HCT116 (cell line): ENCODE measurements at regions not wholly inside any gene's neighbourhood (a gene's known extent, or its start where the extent isn't known, plus 50 kb on each side); places are given as distances from the start of the nearest gene placed in this dataset.

ENCODE experiments used
- ATAC-seq: fragments of 200-7000 bp; cut with Tn5 transposase; 2 replicates; pipeline ENCODE4 v1.9.1; 2020; ENCODE audit warnings: mild to moderate bottlenecking, moderate library complexity
- BruUV-seq: library from RNA; stranded (reverse); fragments of 400-500 nt; replicated peaks from 2 replicates; lab custom pipeline; 2021; lab: Mats Ljungman, UMichigan
- CTCF ChIA-PET: fragments of 300-600 bp; sonication (Branson Sonifier 250); formaldehyde crosslinking; loops from one replicate; lab custom pipeline; 2021; ENCODE audit warnings: antibody characterized with exemption; lab: Charles Lee
- POLR2A ChIA-PET: fragments of 300-600, 350-600 bp; sonication (Branson Sonifier 250); formaldehyde crosslinking; loops from one replicate; lab custom pipeline; 2021; ENCODE audit warnings: antibody characterized with exemption; lab: Charles Lee
- RAD21 ChIA-PET, 2 experiments: fragments of 300-600 bp; sonication (Branson Sonifier 250); formaldehyde crosslinking; loops; one replicate each; lab custom pipeline; 2023; ENCODE audit warnings: low total read pairs in 2 of 2; ENCODE audit not compliant: uncharacterized antibody in 2 of 2, unreplicated experiment in 2 of 2, low non-redundant PET in 1 of 2; lab: Charles Lee
- DNase-seq: peaks from one replicate; pipeline ENCODE4 v3.0.0-alpha.2; 2010; ENCODE audit warnings: low read depth, low spot score
- H2AFZ ChIP-seq: fragments of 200-600 bp; shearing (Covaris generic), sonication (generic); 2 replicates; pipeline ENCODE4 v1.6.1; 2017; ENCODE audit warnings: low read depth, mixed run types, mixed read lengths, antibody characterized with exemption, low read length; ENCODE audit not compliant: poor library complexity, severe bottlenecking
- H3K27ac ChIP-seq: 2 replicates; pipeline ENCODE4 v1.5.1; 2012; ENCODE audit warnings: low read depth, low read length
- H3K27me3 ChIP-seq: fragments of 200-600 bp; sonication (generic); 2 replicates; pipeline ENCODE4 v1.6.1; 2016; ENCODE audit warnings: mixed run types, low read length, mixed read lengths; ENCODE audit not compliant: insufficient read depth
- H3K36me3 ChIP-seq, 2 experiments: fragments of 200-500 bp in 1 of 2; fragments of 200-600 bp in 1 of 2; sonication (Bioruptor generic) in 1 of 2; sonication (generic) in 1 of 2; 2 replicates each; pipeline versions ENCODE4 v1.5.1 to v1.6.1; 2014 to 2016; ENCODE audit warnings: low read length in 2 of 2, inconsistent platforms in 1 of 2, mixed read lengths in 1 of 2, mixed run types in 1 of 2; ENCODE audit not compliant: insufficient read depth in 2 of 2, control insufficient read depth in 1 of 2
- H3K4me1 ChIP-seq, 2 experiments: fragments of 200-600 bp in 1 of 2; sonication (generic) in 1 of 2; 2 replicates each; pipeline versions ENCODE4 v1.5.1 to v1.6.1; 2012 to 2017; ENCODE audit warnings: low read length in 2 of 2, inconsistent platforms in 1 of 2, mild to moderate bottlenecking in 1 of 2, mixed read lengths in 1 of 2, mixed run types in 1 of 2, moderate library complexity in 1 of 2; ENCODE audit not compliant: insufficient read depth in 2 of 2, control insufficient read depth in 1 of 2
- H3K4me2 ChIP-seq: fragments of 200-600 bp; sonication (generic); 2 replicates; pipeline ENCODE4 v1.6.1; 2017; ENCODE audit warnings: mixed run types, low read length, mixed read lengths
- H3K4me3 ChIP-seq, 2 experiments: fragments of 200-600 bp in 1 of 2; sonication (generic) in 1 of 2; replicated peaks in 1 of 2; 2 replicates each; pipeline ENCODE4 v1.5.1; 2011 to 2016; ENCODE audit warnings: low read length in 2 of 2, control low read depth in 1 of 2, low read depth in 1 of 2, mild to moderate bottlenecking in 1 of 2, mixed read lengths in 1 of 2, mixed run types in 1 of 2
- H3K79me2 ChIP-seq: fragments of 200-600 bp; sonication (generic); 2 replicates; pipeline ENCODE4 v1.6.1; 2017; ENCODE audit warnings: mild to moderate bottlenecking, mixed run types, low read length, moderate library complexity, mixed read lengths; ENCODE audit not compliant: insufficient read depth
- H3K9ac ChIP-seq: fragments of 200-600 bp; sonication (generic); 2 replicates; pipeline ENCODE4 v1.6.1; 2016; ENCODE audit warnings: low read length, mixed read lengths
- H3K9me2 ChIP-seq: fragments of 200-600 bp; sonication (generic), shearing (Covaris generic); 2 replicates; pipeline ENCODE4 v1.6.1; 2017; ENCODE audit warnings: mixed run types, mild to moderate bottlenecking, moderate library complexity; ENCODE audit not compliant: insufficient read depth
- H3K9me3 ChIP-seq, 2 experiments: fragments of 200-500 bp in 1 of 2; fragments of 200-600 bp in 1 of 2; sonication (Bioruptor generic) in 1 of 2; sonication (generic) in 1 of 2; 2 replicates each; pipeline ENCODE4 v1.6.1; 2014 to 2017; ENCODE audit warnings: low read length in 2 of 2, mixed read lengths in 2 of 2, inconsistent platforms in 1 of 2, low read depth in 1 of 2, mild to moderate bottlenecking in 1 of 2, mixed run types in 1 of 2, moderate library complexity in 1 of 2; ENCODE audit not compliant: control insufficient read depth in 1 of 2, insufficient read depth in 1 of 2
- H4K20me1 ChIP-seq: fragments of 200-600 bp; sonication (generic), shearing (Covaris generic); 2 replicates; pipeline ENCODE4 v1.6.1; 2017; ENCODE audit warnings: mixed run types, mild to moderate bottlenecking, moderate library complexity; ENCODE audit not compliant: insufficient read depth
- ATF3 ChIP-seq: IDR thresholded peaks from 2 replicates; pipeline ENCODE4 v1.6.1; 2012
- CBX3 ChIP-seq: IDR thresholded peaks from 2 replicates; pipeline ENCODE4 v1.6.1; 2012; ENCODE audit warnings: low read depth
- CTCF ChIP-seq, 3 experiments: fragments of 200-600 bp in 1 of 3; sonication (generic) in 1 of 3; IDR thresholded peaks in 2 of 3; conservative IDR thresholded peaks in 1 of 3; 2 replicates each; pipeline ENCODE4 v1.5.1; 2012 to 2017; ENCODE audit warnings: low read depth in 2 of 3, low read length in 2 of 3, antibody characterized with exemption in 1 of 3, borderline replicate concordance in 1 of 3, control low read depth in 1 of 3, mild to moderate bottlenecking in 1 of 3, mixed read lengths in 1 of 3, mixed run types in 1 of 3, moderate library complexity in 1 of 3; ENCODE audit not compliant: insufficient read depth in 1 of 3
- EGR1 ChIP-seq: IDR thresholded peaks from 2 replicates; pipeline ENCODE4 v1.6.1; 2012; ENCODE audit warnings: low read depth
- ELF1 ChIP-seq: IDR thresholded peaks from 2 replicates; pipeline ENCODE4 v1.6.1; 2012; ENCODE audit warnings: low read depth, borderline replicate concordance
- EZH2phosphoT487 ChIP-seq: fragments of 200-600 bp; IDR thresholded peaks from 2 replicates; pipeline ENCODE4 v1.6.1; 2018; ENCODE audit warnings: antibody characterized with exemption, borderline replicate concordance
- JUND ChIP-seq: IDR thresholded peaks from 2 replicates; pipeline ENCODE4 v1.6.1; 2012
- MAX ChIP-seq: IDR thresholded peaks from 2 replicates; pipeline ENCODE4 v1.6.1; 2012
- POLR2A ChIP-seq: IDR thresholded peaks from 2 replicates; pipeline ENCODE4 v1.7.0; 2011; ENCODE audit warnings: borderline replicate concordance; ENCODE audit not compliant: insufficient read depth, insufficient read length; ENCODE audit errors: extremely low read depth
- SIN3A ChIP-seq: IDR thresholded peaks from 2 replicates; pipeline ENCODE4 v1.6.1; 2012; ENCODE audit warnings: low read depth
- SP1 ChIP-seq: IDR thresholded peaks from 2 replicates; pipeline ENCODE4 v1.6.1; 2012; ENCODE audit warnings: low read depth
- ZNF274 ChIP-seq: fragments of 200-500 bp; sonication (Bioruptor generic); IDR thresholded peaks from 2 replicates; pipeline ENCODE4 v1.6.1; 2014; ENCODE audit warnings: mild to moderate bottlenecking, low read depth, low read length, inconsistent platforms
- intact Hi-C: fragments of 100-400 bp; cut with micrococcal nuclease; formaldehyde crosslinking; loops from 2 replicates; pipeline ENCODE4 v1.10.0; 2022

- Histone ChIP-seq H3K27ac (no peak overlapping the region), H3K9me3 (no peaks in the 10 kb centered on the region), H2AFZ (peak overlapping the region; percentile 59), H3K27me3 (no peaks in the 10 kb centered on the region), H3K79me2 (no peaks in the 10 kb centered on the region), H3K9me2 (no peaks in the 10 kb centered on the region), H3K4me1 (no peaks in the 10 kb centered on the region), H4K20me1 (no peaks in the 10 kb centered on the region), H3K4me2 (no peak overlapping the region), H3K4me3 (no peak overlapping the region), H3K9ac (no peak overlapping the region), H3K36me3 (no peaks in the 10 kb centered on the region)
- ATAC-seq (no peak), DNase-seq (no peak)
- intact Hi-C loops, result no loop called here
- CTCF ChIA-PET, result no interaction called here
- POLR2A ChIA-PET, result no interaction called here
- RAD21 ChIA-PET, result no interaction called here
- TF ChIP-seq POLR2A (no peak), SIN3A (no peak), ATF3 (no peak), CBX3 (no peak), CTCF (IDR thresholded peaks at IDR 0.05 in 2 of 3, conservative IDR thresholded peaks at IDR 0.05 in 1 of 3; ENCODE audit: borderline replicate concordance in 1 of 3, insufficient read depth in 1 of 3, low read depth in 2 of 3, low read length in 2 of 3) (no peak), ZNF274 (no peak), EZH2phosphoT487 (no peak), MAX (no peak), SP1 (no peak), JUND (no peak), ELF1 (no peak), EGR1 (no peak)
- no TSS peak for BruUV-seq
Measured at GRCh38 chr6:141244366-141244765, 888.4 kb upstream of the GJE1 start.
